NCI-H2029 treated with DMSO at 0.1 percent for 48 hours (cell line): ENCODE measurements at regions not wholly inside any gene's neighbourhood (a gene's known extent, or its start where the extent isn't known, plus 50 kb on each side); places are given as distances from the start of the nearest gene placed in this dataset.

ENCODE experiments used
- DNase-seq: peaks from one replicate; lab custom pipeline; 2025; lab: John Stamatoyannopoulos, UW

DNA sequence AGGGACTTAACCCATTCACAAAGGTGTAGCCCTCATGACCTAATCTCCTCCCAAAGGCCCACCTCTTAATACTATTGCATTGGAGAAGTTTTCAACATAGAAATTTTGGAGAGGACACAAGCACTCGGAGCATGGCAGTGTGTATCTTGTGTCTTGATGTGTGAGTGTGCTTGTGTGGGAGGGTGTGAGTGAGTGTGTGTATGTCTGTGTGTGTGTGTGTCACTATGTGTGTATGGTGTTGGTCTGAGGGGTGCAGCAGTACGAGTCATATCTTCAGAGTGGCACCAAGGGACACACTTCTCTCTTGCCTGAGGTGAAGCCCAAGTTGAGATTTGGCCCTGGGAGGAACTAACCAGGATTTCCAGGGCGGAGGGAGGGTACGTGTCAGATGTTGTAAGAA is 73.7 kb downstream of the NAV1 start:
- DNase-seq, result no peak

DNA sequence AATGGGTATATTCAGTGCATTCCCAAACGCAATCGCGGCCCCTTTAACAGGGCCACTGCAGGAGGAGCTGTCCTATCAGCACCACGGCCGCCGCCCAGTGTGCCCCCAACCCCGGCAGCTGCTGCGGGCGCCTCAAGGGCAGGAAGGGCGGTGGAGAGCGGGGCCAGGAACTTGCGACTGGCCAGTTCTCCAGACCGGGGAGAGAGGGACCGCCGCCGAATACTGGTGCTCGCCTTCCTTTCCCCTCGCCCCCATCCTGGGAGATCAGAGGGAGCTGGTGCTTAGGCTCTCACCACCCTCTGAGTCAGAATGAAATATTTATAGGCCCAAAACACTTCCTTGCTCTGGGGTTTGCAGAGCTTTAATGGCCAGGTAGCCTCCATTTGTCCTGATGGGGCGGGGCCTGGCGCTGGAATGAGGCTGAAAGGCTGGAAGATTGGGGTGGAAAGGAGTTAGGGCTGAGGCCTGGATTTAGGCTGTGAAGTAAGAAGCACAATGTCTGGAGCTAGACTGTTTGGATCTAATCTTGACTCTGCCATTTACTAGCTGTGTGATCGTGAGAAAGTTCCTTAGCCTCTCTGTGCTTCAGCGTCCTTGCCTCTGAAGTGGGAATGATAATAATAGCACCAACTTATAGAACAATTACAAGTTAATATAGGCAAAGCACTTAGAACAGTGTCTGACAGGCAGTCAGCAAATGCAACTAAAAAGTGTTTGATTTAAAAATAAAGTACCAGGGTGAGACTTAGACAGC is 75.5 kb downstream of the NAV1 start:
- DNase-seq, result no peak

DNA sequence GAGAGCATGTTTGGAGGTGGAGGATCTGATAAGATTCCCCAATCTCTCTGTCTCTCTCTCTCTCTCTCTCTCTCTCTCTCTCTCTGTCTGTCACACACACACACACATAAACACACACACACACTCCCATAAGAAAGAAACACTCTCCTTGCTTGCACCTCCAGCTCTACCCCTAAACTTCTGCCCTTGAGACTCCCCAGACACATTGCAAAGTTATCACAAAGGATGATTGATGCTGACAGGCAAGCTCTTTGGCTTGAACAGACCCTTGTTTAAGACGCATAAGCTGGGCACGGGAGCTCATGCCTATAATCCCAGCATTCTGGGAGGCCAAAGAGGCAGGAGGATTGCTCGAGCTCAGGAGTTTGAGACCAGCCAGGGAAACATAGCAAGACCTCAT is 78.2 kb downstream of the NAV1 start:
- DNase-seq, result no peak

DNA sequence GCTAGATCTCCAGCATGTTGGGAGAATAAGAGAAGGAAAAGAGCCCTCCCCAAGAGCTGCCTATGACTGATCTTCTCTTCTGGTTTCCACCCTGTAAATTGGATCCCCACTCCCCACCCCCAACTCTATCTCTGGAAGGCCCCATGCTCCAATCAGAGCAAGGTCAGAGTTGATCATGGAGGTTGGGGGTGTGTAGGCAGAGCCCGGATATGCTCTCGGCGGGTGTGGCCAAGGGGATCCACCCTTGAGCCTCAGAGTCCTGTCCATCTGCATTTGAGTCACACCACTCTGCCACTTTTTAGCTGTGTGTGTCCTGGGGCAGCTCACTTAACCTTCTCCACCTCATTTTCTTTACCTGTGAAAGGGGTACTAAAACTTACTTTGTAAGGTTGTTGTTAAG is 79.5 kb downstream of the NAV1 start:
- no peak for DNase-seq

DNA sequence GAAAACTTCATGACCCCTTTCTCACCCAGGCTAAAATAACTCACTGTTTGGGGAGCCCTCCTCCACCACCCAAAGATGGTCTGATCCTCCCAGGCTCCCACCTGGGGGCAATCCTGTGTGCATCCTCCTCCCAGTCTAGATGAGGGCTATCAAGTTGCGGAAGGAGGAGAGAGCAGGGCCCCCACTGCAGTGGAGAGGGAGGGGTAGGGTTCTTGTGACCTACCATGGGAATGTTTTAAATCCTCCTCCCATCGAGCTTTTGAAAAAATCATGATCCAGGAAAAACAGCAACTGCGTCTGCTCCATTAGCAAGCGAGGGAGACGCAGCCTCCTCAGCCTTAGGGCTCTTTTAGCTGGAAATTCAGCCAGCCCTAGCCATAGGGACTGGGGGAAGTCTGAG is 80.0 kb downstream of the NAV1 start:
- DNase-seq, result no peak

DNA sequence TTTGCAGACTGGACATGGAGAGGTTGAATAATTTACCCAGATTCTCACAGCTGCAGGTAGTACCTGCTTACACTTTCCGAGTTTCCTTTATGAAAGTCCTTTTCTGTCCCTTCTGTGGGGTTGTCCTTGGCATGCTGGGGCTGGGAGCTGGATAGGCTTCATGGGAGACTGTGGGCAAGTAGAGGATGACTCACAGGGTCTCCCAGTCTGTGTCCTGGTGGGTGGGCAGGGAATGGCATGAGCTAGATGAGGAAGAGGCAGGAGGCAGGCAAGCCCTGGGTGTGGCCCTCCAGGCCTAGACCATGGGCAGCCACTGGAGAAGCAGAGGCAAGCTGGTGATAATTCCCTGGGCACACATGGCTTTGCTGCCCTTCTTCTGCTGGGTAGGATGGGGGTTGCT is 80.6 kb downstream of the NAV1 start:
- no peak for DNase-seq

DNA sequence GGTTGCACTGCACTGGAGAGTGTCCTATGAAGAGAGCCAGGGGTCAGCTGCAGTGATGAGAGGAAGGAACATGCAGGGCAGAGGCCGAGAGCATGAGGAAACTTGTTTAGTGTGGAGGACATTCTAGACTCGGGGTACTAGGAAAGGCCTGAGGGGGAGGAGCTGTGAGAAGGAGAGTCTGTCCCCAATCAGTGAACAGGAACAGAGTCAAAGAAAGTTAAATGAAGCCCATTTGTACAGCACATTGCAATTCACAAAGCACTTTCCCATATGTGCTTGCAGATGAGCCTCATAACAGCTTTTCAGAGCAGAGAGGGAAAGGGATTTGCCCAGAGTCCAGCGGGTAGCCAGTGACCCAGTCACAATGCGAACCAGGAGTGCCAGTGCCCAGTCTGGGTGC is 83.4 kb downstream of the NAV1 start:
- no peak for DNase-seq

DNA sequence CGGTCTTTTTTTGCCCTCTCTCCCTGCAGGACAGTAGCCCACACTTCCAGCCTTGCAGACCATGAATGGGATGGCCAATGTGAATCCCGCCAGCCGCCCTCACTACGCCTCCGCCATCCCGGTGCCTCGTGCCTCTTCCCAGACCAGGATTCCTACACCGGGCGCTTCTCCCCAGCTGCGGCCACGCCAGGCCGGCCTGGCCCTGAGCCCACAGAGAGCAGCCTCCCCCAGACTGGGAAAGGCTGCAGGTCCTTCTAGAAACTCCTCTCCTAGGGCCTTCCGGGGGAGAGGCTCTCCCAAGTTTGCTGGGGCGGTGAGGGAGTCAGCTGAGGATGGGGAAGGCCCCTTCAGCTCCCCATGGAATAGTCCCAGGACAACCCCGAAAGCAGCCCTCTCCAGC is 83.9 kb downstream of the NAV1 start:
- DNase-seq, result no peak

DNA sequence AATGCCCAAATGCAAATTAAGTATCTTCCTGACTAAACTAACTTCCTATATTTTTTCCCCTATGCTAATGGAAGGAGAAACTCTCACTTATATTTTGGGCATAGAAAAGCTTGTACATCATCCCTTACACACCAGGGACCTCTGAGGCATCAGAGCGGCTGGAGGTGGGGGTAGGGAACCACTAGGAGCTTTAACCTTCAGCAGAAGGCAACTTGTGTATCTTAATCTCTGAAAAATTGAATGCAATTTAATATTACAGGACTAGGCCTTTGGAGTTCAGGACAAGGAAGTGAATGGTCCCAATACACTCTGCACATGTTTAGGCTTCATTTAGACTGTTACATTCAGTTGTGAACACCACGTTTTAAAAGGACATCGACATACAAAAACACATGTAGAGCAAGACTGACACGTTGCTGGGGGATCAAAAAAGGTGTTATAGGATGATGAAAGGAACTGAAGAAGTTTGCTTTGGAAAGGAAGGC is 85.9 kb downstream of the NAV1 start:
- no peak for DNase-seq

DNA sequence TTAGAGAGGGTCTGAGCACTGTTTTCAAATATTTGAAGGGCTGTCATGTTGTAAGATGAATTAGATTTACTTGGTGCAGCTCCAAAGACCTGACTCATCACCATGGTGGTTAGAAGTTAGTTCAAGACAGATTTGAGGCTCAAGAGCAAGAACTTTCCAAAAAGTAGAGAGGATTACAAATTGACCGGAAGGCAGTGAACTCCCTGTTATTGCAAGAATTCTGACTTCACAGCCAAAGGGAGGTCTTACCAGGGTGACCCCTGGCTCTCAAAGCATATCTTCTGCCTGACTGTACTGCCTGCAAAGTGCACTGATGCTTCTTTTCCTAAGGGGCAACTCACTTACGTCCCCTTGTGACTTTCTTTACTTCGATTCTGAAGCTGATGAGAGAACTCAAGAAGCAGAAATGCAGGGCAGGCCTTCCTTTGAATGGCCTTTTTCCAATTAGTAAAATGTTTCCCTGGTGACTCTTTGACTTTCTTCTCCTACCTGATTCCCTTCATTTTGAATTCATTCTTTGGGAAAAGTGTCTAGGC is 86.4 kb downstream of the NAV1 start:
- DNase-seq, result no peak

DNA sequence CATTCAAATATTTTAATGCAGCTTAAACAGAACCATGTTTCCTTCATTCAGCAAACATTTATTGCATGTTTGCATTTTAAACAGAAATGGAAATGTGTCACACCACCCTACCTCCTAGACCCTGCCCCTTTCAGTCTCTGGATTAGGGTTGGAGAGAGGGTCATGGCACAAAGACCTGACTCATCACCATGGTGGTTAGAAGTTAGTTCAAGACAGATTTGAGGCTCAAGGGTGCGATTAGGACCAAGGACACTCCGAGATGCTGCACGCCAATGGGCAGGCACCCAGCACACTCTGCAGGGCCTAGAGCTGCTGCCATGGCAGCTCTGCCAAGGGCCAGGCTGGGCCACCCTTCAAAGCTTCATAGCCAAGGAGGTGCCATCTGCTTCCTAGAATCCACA is 86.9 kb downstream of the NAV1 start:
- DNase-seq, result no peak

DNA sequence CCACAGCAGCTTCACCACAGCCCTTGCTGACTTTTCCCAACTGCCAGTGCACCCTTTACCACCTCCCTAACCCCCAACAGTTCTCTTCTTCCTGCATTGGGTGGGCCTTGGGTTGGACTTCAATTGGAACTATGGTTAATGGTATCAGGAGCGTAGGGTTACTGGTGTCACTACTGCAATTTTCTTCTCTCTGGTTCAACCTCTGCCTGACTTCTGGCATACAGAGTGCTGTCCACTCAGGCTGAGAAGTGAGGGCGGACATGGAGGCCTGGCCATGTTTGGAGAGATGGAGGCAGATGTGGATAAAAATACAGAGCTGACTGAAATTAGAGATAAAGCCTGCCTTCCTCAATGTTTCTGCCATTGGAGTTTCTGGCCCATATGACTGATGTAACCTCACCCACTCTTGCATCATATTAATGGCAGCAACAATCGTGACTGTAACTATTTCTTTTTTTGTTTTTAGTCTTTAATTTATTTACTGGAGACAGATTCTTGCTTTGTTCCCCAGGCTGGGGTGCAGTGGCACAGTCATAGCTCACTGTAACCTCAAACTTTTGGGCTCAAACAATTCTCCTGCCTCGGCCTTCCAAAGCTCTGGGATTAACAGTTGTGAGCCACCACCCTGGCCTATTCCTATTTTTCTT is 87.8 kb downstream of the NAV1 start:
- DNase-seq, result no peak

DNA sequence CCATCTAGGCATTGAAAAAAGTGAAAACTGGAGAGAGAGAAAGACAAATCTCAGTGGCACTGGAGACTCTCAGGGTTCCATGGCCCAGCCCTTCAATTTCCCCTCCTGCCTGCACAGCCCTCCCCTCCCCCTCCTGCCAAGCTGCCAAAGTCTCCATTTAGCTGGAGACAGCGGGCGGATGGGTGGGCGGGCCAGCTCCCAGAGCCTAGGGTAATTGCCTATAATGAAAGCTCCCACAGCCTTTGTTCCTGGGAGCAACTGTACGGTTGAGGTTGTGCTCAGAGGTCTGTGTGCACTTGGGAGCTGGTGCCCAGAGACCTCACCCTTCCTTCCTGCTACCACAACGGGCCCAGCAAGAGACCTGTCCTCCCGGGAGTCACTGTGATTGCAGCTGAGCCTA is 89.6 kb downstream of the NAV1 start:
- DNase-seq, result no peak

DNA sequence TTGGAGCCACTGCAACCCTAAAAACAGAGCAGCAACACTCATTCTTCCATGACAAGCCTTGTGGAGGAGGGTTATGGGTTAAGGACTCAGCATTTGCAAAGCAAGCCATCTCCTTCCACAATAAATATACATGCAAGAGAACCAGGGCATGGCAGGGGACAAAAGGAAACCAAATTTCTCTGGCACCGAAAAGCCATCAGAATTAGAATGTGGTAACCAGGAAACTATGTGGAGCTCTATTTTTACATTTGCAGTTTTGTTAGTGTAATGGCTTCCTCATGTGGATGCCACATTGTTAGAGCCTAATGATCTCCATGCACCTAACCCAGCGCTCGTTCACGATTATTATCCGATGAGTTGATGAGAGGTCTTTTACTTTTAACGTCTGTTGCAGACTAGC is 91.7 kb downstream of the NAV1 start:
- DNase-seq, result no peak

DNA sequence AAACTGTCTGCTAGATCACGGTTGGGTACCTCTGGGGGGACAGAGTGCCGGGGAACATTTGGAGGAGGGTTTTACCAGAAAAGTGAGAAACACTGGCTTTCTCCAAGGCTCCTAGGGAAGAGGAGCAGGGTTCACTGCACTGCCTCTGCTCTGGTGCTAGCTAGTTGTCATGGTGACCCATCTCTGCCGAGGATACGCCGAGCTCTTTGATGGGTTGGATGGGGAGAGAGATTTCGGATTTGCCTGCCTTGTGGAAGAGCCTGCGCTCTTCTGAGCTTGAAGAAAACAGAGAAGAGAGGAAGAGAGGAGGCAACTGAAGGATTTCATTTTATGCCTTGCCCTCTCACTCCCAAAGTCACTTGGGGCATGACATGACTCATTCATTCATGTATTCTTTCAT is 92.1 kb downstream of the NAV1 start:
- no peak for DNase-seq

DNA sequence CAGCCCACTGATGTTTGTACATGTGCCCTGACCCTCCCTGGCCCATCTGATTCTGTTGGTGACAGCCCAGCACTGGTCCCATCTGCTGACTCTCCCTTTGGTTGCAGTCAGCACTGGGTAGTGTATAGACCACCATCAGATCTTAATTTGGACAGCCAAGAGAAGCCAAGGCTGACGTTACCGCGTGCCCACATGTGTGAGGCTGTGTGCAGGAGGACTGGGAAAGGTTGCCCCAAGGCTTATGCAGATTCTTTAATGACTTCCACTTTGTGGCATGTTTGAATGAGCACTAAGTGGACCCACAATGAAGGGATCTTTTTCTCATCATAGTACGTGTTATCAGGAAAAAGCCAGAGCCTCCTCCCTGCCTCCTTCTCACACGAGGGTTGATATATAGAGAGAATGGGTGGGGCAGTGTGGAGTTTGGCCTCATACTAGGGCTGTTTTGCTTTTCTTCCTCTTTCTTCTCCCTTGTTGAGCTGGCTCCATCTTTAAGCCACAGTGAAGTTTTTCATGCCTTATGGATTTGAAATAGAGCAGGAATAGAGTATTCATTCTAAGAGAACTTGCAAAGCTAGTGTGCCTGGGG is 93.5 kb downstream of the NAV1 start:
- DNase-seq, result no peak

DNA sequence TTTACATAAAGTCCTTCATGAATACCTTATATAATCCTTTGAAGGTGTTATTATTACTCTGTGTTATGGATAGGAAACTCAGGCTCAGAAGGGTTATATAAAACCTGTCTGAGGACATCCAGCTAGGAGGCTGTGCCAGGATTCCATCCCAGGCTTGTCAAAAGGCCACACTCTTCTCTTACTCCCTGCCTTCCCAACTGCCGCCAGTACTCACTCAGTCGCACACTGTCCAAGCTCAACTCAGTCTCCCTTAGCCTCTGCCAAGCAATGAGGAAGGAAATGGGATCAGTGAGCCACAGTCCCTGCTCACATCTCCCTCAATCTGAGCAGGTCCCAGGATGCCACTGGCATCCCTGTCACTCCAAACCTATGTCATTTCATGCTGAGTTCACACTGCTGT is 94.4 kb downstream of the NAV1 start:
- no peak for DNase-seq

DNA sequence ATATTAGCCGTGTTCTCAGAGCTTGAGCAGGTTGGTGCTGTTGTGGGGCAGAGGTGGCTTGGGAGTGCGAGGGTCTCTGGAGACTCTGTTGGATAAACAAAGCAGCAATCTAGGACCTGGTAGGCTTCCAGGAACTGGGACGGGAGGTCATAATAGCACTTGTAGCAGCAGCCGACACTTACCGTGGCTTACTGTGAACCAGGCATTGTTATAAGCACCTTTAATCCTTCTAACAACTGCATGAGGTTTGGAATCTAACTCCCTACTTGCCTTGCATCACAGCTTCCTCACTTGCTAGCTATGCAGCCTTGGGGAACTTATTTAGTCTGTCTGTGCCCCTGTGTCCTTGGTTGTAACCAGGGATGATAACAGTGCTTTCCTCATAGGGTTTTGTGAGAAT is 94.9 kb downstream of the NAV1 start:
- DNase-seq, result no peak

DNA sequence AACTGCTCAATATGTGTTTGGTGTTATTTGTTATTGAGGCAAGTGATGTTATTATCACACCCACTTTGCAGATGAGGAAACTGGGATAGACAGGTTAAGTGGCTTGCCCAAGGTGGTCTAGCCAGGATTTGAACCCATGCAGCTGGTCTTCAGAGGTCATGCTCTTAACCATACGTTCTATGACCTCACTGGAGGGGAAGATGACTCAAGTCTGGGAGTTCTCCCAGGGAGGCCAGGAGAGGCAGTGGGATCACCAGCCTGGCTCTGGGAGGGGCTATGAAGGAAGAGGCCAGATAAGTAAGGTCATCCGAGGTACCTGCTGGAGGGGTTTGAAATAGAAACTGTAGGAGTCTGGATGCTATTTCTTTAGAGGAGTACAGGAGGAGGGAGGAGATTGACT is 95.3 kb downstream of the NAV1 start:
- no peak for DNase-seq

DNA sequence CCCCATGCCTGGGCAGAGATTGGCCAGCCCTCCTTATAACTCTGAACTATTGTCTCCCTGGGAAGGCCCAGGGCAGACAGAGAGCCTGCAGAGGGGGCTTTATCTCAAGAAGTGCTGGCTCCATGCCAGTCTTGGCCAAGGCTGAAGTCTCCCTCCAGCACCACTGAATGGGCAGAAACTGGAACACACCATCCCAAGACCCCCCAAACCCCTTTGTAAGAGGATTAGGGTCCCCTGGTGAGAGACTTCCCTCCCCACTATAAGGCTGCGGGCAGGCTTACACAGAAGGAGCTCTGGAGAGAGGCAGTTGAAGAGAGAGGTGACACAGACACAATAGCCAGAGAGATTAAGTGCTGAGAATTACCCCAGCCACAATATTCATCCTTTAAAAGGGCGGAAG is 97.2 kb downstream of the NAV1 start:
- DNase-seq, result no peak

DNA sequence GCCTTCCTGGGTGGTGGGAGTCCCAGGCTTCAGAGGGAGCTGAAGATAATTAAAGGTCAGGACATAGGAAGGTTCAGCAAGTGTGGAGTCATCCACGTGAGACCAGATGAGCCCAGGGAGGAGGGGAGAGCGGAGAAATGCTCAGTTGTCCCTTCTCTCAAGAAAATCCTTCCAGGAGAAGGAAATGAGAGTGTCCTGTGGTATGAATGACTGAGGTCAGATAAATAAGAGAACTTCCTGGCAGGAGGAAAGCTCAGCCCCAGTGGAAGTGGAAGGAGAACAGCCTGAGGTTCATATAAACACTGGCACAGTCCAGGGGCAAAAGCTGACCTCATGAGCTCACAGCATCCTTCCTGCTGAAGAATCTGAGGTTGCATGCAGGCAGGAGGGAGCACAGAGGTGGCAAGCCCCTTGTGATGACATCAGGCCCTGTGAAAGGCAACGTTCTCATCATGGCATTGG is 97.6 kb downstream of the NAV1 start:
- no peak for DNase-seq

DNA sequence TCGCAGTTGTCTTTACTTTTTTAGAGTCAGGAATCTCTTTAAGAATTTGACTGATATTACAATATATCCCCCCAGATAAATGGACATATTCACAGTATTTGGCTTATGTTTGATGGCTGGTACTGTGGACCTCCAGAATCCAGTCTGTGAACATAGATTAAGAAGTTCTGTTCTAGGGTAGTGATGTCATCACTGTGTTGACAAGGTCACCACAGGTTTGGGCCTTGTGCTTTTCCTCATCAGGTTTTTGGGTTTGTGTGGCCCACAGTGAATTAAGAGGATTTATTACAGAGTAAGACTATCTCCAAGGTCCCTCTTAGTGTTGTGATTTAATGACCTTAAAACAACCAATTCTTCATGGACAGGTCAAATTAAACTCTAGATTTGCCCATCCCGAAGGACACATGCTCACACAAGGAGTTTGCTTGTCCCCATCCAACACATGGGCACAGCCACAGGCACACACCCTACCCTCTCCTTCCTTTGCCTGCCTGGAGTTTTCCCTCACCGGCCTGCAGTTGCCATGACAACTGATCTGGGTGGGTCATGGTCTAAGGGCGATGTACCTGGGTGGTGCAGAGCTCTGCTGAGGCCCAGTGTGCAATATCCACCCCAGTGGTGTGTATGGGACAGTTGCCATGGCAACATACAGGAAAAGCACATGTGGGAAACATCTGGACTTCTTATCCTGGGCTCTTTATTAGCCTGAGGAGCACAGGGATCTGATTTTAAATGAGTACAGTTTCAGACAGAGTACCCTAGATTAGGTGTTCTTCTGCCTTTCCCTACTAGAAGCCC is 98.6 kb downstream of the NAV1 start:
- DNase-seq, result no peak
